HEK293T (cell line): ENCODE measurements at regions not wholly inside any gene's neighbourhood (a gene's known extent, or its start where the extent isn't known, plus 50 kb on each side); places are given as distances from the start of the nearest gene placed in this dataset.

Experiments used
- CTCF ChIA-PET: fragments of 350-600 bp; formaldehyde crosslinking; extraction: SDS; loops from one replicate; lab custom pipeline; 2021; ENCODE audit warnings: antibody characterized with exemption, inconsistent platforms; lab: Yijun Ruan, JAX
- POLR2A ChIA-PET: fragments of 350-600 bp; formaldehyde crosslinking; extraction: SDS; loops from one replicate; lab custom pipeline; 2020; ENCODE audit warnings: antibody characterized with exemption, inconsistent platforms; lab: Yijun Ruan, JAX
- DNase-seq: peaks from one replicate; pipeline ENCODE4 v3.0.0; 2012; ENCODE audit warnings: mixed read lengths; ENCODE audit errors: extremely low spot score
- ARNT ChIP-seq: fragments of 450-650 bp; IDR thresholded peaks from 2 replicates; pipeline ENCODE4 v1.6.1; 2017; ENCODE audit warnings: mild to moderate bottlenecking
- BHLHE40 ChIP-seq: fragments of 450-650 bp; IDR thresholded peaks from 2 replicates; pipeline ENCODE4 v1.6.1; 2016; ENCODE audit warnings: mild to moderate bottlenecking, moderate library complexity, borderline replicate concordance
- CTBP1 ChIP-seq: fragments of 450-650 bp; IDR thresholded peaks from 2 replicates; pipeline ENCODE4 v1.6.1; 2016; ENCODE audit warnings: borderline replicate concordance
- ELF4 ChIP-seq: fragments of 450-650 bp; IDR thresholded peaks from 2 replicates; pipeline ENCODE4 v1.6.1; 2017; ENCODE audit warnings: antibody characterized with exemption
- FOXA1 ChIP-seq: fragments of 450-650 bp; IDR thresholded peaks from 2 replicates; pipeline ENCODE4 v1.6.1; 2016; ENCODE audit warnings: mild to moderate bottlenecking
- FOXK2 ChIP-seq: fragments of 450-650 bp; IDR thresholded peaks from 2 replicates; pipeline ENCODE4 v1.6.1; 2016; ENCODE audit warnings: mild to moderate bottlenecking
- FOXM1 ChIP-seq: fragments of 450-650 bp; IDR thresholded peaks from 2 replicates; pipeline ENCODE4 v1.6.1; 2017; ENCODE audit warnings: mild to moderate bottlenecking, borderline replicate concordance
- HDGF ChIP-seq: fragments of 450-650 bp; IDR thresholded peaks from 2 replicates; pipeline ENCODE4 v1.6.1; 2017; ENCODE audit warnings: antibody characterized with exemption, borderline replicate concordance
- L3MBTL2 ChIP-seq: fragments of 450-650 bp; conservative IDR thresholded peaks from 2 replicates; pipeline ENCODE4 v1.6.1; 2016; ENCODE audit warnings: mild to moderate bottlenecking
- LEF1 ChIP-seq: fragments of 450-650 bp; IDR thresholded peaks from 2 replicates; pipeline ENCODE4 v1.6.1; 2017; ENCODE audit warnings: mild to moderate bottlenecking, borderline replicate concordance
- NFRKB ChIP-seq: fragments of 450-650 bp; IDR thresholded peaks from 2 replicates; pipeline ENCODE4 v1.6.1; 2016; ENCODE audit warnings: mild to moderate bottlenecking, moderate library complexity
- SP1 ChIP-seq: fragments of 450-650 bp; IDR thresholded peaks from 2 replicates; pipeline ENCODE4 v1.6.1; 2017
- SUZ12 ChIP-seq: fragments of 450-650 bp; IDR thresholded peaks from 2 replicates; pipeline ENCODE4 v1.6.1; 2016; ENCODE audit warnings: mild to moderate bottlenecking
- TARDBP ChIP-seq: fragments of 450-650 bp; IDR thresholded peaks from 2 replicates; pipeline ENCODE4 v1.6.1; 2016
- ZNF384 ChIP-seq: fragments of 450-650 bp; IDR thresholded peaks from 2 replicates; pipeline ENCODE4 v1.6.1; 2016
- TF ChIP-seq, protein P1 (sequence below): fragments of 450-650 bp; IDR thresholded peaks from 2 replicates; pipeline ENCODE4 v1.6.1; 2016

DNA sequence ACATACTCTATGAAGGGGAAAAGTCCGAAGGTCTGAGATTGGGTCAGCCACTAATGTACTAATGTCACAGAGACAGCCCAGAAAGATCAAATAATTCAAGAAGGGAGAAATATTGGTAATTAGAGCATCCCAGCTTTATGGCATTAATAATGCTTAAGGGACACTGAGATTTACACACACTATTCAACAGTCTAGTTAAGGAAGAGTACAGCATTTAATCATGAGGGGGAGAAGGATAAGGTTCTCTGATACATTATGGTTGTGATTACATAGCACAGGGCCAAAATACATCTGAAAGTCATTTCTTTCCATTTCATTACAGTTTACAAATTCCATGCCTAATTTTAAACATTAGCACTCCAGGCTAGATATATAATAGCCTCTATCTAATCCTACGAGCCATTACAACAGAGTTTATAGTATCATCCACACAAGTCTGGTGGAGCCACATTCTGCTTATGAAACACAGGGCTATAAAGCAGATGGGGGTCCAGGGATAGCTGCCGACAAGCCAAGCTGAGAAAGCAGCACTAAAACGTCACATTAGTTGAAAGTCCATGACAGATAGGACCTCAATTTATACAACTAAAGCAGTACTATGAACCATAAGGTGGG, 108.0 kb upstream of the GRIA3 start:
- ChIA-PET CTCF (no interaction called here), POLR2A (no interaction called here)
- TF ChIP-seq NFRKB (no peak), L3MBTL2 (no peak), BHLHE40 (no peak), ZNF384 (no peak), SP1 (no peak), ARNT (no peak), LEF1 (no peak), FOXK2 (no peak), FOXA1 (no peak), SUZ12 (no peak), HDGF (no peak), CTBP1 (no peak), ELF4 (no peak)
- TF ChIP-seq, protein P1, sequence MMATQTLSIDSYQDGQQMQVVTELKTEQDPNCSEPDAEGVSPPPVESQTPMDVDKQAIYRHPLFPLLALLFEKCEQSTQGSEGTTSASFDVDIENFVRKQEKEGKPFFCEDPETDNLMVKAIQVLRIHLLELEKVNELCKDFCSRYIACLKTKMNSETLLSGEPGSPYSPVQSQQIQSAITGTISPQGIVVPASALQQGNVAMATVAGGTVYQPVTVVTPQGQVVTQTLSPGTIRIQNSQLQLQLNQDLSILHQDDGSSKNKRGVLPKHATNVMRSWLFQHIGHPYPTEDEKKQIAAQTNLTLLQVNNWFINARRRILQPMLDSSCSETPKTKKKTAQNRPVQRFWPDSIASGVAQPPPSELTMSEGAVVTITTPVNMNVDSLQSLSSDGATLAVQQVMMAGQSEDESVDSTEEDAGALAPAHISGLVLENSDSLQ, result no peak
- no peak for DNase-seq

DNA sequence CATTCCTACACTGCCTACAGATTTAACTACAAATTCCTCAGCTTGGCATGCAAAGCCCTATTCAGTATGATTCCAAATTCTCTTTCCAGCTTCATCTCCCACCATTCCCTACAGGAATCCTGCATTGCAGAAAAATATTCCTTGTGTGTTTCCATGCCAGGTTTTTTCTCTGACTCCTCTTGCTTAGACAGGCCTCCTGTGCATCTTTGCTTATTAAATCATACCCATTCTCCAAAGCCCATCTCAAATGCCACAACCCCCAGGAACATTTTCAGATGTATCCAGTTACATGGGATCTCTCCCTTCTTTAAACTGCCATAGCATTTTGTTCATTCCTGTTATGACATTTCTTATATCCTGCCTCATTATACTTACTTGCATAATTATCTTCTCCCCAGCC, 106.4 kb upstream of the GRIA3 start:
- ChIA-PET POLR2A (no interaction called here), CTCF (no interaction called here)

DNA sequence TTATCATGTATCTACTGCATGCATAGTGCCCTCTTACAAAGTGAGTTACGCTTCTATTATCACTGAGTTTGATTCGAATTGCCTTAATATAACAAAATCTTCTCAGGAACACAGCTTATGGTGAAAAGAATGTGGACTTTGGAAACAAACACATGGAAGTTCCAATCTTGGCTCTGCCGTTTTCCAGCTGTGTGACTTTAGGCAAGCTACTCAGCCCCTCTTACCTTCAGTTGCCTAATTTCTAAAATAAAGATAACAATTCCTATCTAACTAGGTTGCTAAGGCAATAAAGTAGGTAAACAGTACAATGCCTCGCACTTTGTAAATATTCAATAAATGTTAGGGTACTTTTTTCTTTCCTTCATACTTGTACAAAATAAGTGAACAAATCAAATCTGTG, 104.0 kb upstream of the GRIA3 start:
- CTCF ChIA-PET, result no interaction called here
- POLR2A ChIA-PET, result no interaction called here
- no peak for DNase-seq
- TF ChIP-seq TARDBP, result no peak
- no peak for TF ChIP-seq SP1
- TF ChIP-seq NFRKB, result no peak
- no peak for TF ChIP-seq CTBP1
- no peak for TF ChIP-seq SUZ12
- no peak for TF ChIP-seq ZNF384
- TF ChIP-seq ELF4, result no peak
- TF ChIP-seq, protein P1, result no peak
- no peak for TF ChIP-seq FOXA1
- no peak for TF ChIP-seq HDGF
- TF ChIP-seq ARNT, result no peak
- TF ChIP-seq FOXM1, result no peak
- TF ChIP-seq BHLHE40, result no peak
- no peak for TF ChIP-seq FOXK2
- no peak for TF ChIP-seq L3MBTL2

More for the DNA sequence above, 106.4 kb upstream of the GRIA3 start:
- TF ChIP-seq TARDBP (no peak), ZNF384 (no peak), FOXA1 (no peak), CTBP1 (no peak), LEF1 (no peak), NFRKB (no peak), SP1 (no peak), FOXK2 (no peak), SUZ12 (no peak), BHLHE40 (no peak), ARNT (no peak), ELF4 (no peak), HDGF (no peak)
- DNase-seq, result no peak

DNA sequence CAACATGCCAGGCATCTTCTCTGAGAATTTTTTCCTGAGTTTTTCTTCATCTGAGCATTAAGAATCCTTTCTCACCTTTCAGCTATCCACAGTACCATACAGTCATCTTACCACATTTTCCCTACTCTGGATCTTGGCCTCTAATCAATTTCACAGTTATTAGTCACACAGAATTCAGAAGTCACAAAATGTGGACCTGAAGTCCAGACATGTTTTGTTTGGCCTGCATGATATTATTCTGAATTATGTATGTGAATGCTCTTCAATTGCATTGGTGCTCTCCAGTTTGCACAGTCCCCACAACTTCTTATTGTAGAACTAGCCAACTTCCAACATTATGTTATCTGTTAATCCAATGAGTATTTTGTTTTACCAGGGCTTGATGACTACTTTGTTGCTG, 102.3 kb upstream of the GRIA3 start:
- no peak for DNase-seq
- ChIA-PET CTCF (no interaction called here), POLR2A (no interaction called here)
- TF ChIP-seq FOXM1, result no peak
- TF ChIP-seq, protein P1, result no peak
- TF ChIP-seq LEF1, result no peak
- TF ChIP-seq SUZ12, result no peak
- TF ChIP-seq ZNF384, result no peak
- TF ChIP-seq ELF4, result no peak
- no peak for TF ChIP-seq L3MBTL2

DNA sequence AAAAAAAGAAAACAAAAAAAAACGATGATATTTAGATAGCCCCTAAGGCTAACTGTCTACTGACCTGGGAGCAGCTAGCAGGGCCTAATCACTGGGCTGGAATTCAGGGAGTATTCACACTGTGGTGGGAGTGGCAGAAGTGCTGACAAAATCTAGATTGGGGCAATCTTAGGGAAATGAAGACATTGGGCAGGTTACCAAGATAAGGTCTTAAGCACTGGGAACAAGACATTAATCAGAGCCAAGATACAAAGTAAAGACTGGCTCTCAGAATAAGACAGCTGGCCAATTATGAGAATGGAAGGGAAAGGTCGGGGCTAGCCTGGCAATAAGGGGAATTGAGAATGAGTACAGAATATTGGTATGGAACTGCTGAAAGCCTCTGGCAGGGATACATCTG, 100.2 kb upstream of the GRIA3 start:
- CTCF ChIA-PET, result no interaction called here
- TF ChIP-seq NFRKB, result no peak
- no peak for TF ChIP-seq CTBP1
- no peak for TF ChIP-seq BHLHE40
- no peak for TF ChIP-seq SP1
- no peak for TF ChIP-seq SUZ12
- no peak for TF ChIP-seq TARDBP
- POLR2A ChIA-PET, result no interaction called here
- DNase-seq, result no peak

DNA sequence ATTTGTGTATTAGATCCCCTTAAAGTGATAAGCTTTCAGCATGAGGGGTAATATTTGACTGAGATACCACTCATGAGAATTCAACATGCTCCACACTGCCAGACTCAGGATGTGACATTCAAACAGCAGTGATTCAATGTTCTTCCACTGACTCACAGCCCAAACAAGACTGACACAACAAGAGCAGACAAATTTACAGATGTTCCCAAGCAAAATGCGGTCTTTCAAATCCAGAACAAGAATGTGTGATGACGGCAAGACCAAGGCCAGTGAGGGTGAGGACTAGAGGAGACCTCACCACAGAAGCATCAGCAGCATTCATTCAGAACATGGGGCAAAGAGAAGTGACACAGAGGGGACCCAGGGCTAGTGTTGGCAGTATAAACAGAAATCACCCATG, 99.3 kb upstream of the GRIA3 start:
- DNase-seq, result no peak
- CTCF ChIA-PET, result no interaction called here
- POLR2A ChIA-PET, result no interaction called here
- TF ChIP-seq FOXA1, result no peak
- no peak for TF ChIP-seq CTBP1
- no peak for TF ChIP-seq FOXM1
- TF ChIP-seq ZNF384, result no peak
- TF ChIP-seq, protein P1, result no peak
- TF ChIP-seq HDGF, result no peak
- no peak for TF ChIP-seq SUZ12
- TF ChIP-seq L3MBTL2, result no peak
- no peak for TF ChIP-seq LEF1
- no peak for TF ChIP-seq ARNT
- TF ChIP-seq SP1, result no peak
- no peak for TF ChIP-seq ELF4
- TF ChIP-seq NFRKB, result no peak
- TF ChIP-seq TARDBP, result no peak
- no peak for TF ChIP-seq BHLHE40
- no peak for TF ChIP-seq FOXK2
